HUES6 (cell line): ENCODE measurements at regions not wholly inside any gene's neighbourhood (a gene's known extent, or its start where the extent isn't known, plus 50 kb on each side); places are given as distances from the start of the nearest gene placed in this dataset.
"Not testable (repeated sequence)": the region's sequence is repeated elsewhere in the genome, so short reads cannot be mapped to it uniquely, and the experiment has no call there.

Experiments used
- H3K27ac ChIP-seq: 2 replicates; pipeline ENCODE4 v1.7.0; 2013; ENCODE audit warnings: low read depth, mild to moderate bottlenecking, low read length, inconsistent platforms
- H3K27me3 ChIP-seq: 2 replicates; pipeline ENCODE4 v1.6.1; 2013; ENCODE audit warnings: low read length; ENCODE audit not compliant: control insufficient read depth, insufficient read depth
- H3K36me3 ChIP-seq: 2 replicates; pipeline ENCODE4 v1.6.1; 2013; ENCODE audit warnings: low read length; ENCODE audit not compliant: control insufficient read depth, insufficient read depth
- H3K4me1 ChIP-seq: 2 replicates; pipeline ENCODE4 v1.6.1; 2013; ENCODE audit warnings: low read length; ENCODE audit not compliant: control insufficient read depth, insufficient read depth
- H3K4me3 ChIP-seq: 2 replicates; pipeline ENCODE4 v1.5.1; 2013; ENCODE audit warnings: low read depth, low read length
- H3K9ac ChIP-seq: one replicate; pipeline ENCODE4 v1.6.1; 2013; ENCODE audit warnings: mild to moderate bottlenecking, low read length
- H3K9me3 ChIP-seq: 2 replicates; pipeline ENCODE4 v1.6.1; 2013; ENCODE audit warnings: low read depth, low read length; ENCODE audit not compliant: control insufficient read depth, insufficient read depth

DNA sequence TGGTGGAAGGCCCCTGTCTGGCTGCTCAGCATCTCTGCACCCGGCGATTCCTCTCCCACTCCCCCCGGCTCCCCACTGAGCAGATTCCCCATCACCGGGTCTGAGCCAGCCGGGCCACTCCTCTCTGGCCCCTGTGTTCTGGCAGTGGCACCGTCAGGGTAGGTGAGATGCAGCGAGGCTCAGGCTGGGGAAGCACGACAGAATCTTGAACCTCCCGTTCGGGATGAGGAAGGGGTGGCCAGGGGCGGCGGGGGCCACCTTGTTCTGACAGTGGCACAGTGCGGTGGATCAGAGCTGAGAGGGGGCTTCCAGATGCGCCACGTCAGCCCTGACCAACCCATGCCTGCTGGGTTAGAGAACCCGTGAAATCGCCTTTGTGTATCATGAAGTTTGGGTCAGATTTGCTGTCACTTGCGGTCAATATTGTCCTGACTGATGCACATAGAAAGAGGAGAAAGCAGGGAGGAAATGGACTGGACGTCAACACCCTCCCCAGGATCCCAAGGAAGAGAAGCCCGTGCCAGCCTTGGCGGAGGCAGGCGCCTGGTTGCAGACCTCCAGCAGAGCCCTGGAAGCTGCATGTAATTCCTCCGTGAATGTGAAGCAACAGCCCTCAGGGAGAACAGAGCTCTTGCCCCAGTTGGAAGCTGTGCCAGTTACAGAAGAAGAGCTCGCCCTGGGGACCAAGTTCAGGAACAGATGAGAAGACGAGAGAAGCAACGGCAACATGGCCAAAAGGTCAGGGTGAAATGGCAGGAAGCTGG is 137.1 kb upstream of the SFSWAP start:
- peaks cover 11% of the 10 kb centered on the region; the same call in 1 of the 2 replicates for H3K27me3 ChIP-seq
- H3K36me3 ChIP-seq = no peaks in the 10 kb centered on the region
- H3K27ac ChIP-seq = no peak overlapping the region
- H3K9me3 ChIP-seq = peaks cover 3% of the 10 kb centered on the region
- peaks cover 7% of the 10 kb centered on the region; the same call in 1 of the 2 replicates for H3K4me1 ChIP-seq
- H3K4me3 ChIP-seq = no peak overlapping the region
- no peak overlapping the region for H3K9ac ChIP-seq

DNA sequence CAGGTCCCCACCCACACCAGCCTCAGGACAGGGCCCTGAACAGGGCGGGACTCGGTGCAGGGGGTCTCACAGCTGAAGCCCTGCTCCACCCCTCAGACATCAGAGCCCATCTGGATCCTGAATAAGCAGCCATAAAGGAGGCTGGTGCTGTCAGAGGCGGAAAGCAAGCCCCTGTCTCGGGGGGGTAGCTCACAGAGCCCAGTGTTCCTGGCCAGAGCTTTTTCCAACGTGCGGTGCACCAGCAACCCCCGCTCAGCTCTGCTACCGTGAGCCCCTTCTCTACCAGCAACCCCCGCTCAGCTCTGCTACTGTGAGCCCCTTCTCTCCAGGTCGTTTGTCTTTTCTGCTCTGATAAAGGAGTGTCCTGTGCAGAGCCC is 136.5 kb upstream of the SFSWAP start:
- no peak overlapping the region for H3K4me3 ChIP-seq
- H3K27me3 ChIP-seq = peaks cover 15% of the 10 kb centered on the region; the same call in 1 of the 2 replicates
- no peak overlapping the region for H3K27ac ChIP-seq
- peaks cover 3% of the 10 kb centered on the region for H3K9me3 ChIP-seq
- H3K9ac ChIP-seq = no peak overlapping the region
- H3K36me3 ChIP-seq = no peaks in the 10 kb centered on the region
- H3K4me1 ChIP-seq = peaks cover 7% of the 10 kb centered on the region; the same call in 1 of the 2 replicates

DNA sequence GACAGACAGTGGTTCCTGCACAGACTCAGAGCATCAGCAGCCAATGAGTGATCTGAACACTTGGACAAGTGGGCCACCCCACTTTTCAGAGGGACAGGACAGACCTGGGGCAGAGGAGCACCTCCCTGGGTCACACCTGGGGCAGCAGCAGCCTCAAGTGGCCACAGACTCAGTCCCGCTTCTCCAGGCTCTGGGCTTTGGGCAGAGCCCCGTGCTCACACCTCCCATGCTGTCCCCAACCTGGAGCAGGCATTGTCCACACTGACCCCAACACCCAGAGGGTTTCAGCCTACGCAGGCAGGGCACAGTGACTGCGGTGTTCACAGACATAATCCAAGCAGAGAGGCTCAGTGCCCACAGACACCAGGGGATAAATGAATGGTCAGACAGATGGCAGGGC is 135.5 kb upstream of the SFSWAP start:
- peaks cover 7% of the 10 kb centered on the region; the same call in 1 of the 2 replicates for H3K4me1 ChIP-seq
- no peaks in the 10 kb centered on the region for H3K36me3 ChIP-seq
- H3K9ac ChIP-seq = no peak overlapping the region
- H3K9me3 ChIP-seq = peaks cover 3% of the 10 kb centered on the region
- no peak overlapping the region for H3K27ac ChIP-seq
- no peak overlapping the region for H3K4me3 ChIP-seq
- peaks cover 16% of the 10 kb centered on the region; the same call in 1 of the 2 replicates for H3K27me3 ChIP-seq

DNA sequence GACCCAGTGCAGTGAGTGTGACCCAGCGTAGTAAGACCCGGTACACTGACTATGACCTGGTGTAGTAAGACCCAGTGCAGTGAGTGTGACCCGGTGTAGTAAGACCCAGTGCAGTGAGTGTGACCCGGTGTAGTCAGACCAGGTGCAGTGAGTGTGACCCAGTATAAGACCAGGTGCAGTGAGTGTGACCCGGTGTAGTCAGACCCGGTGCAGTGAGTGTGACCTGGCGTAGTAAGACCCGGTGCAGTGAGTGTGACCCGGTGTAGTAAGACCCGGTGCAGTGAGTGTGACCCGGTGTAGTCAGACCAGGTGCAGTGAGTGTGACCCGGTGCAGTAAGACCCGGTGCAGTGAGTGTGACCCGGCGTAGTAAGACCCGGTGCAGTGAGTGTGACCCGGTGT is 134.2 kb upstream of the SFSWAP start:
- not testable (repeated sequence) for H3K27ac ChIP-seq, H3K4me1 ChIP-seq, H3K9ac ChIP-seq, H3K4me3 ChIP-seq, H3K36me3 ChIP-seq, H3K9me3 ChIP-seq
- H3K27me3 ChIP-seq = peaks cover 13% of the 10 kb centered on the region; the same call in 1 of the 2 replicates

DNA sequence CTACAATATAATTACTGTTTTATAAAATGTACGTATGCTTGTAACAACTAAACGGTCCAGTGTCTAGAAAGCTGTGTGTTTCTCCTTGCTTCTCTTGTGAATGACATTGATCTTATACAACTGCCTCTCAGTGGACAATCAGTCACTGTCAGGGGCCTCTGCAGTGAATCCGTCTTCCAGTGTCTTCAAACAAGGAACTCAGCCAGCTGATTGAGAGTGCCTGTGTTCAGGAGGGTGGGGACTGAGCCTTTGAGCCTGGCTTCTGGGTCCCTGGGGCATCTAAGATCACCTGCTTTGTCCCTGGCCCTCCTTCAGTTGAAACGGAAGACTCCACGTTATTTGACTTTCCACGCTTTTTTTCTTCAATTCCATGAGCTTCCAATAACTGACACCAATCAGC is 133.1 kb upstream of the SFSWAP start:
- peaks cover 3% of the 10 kb centered on the region for H3K9me3 ChIP-seq
- peaks cover 15% of the 10 kb centered on the region; the same call in 1 of the 2 replicates for H3K27me3 ChIP-seq
- H3K36me3 ChIP-seq = no peaks in the 10 kb centered on the region
- no peak overlapping the region for H3K4me3 ChIP-seq
- H3K4me1 ChIP-seq = peaks cover 7% of the 10 kb centered on the region; the same call in 1 of the 2 replicates
- no peak overlapping the region for H3K27ac ChIP-seq
- no peak overlapping the region for H3K9ac ChIP-seq

DNA sequence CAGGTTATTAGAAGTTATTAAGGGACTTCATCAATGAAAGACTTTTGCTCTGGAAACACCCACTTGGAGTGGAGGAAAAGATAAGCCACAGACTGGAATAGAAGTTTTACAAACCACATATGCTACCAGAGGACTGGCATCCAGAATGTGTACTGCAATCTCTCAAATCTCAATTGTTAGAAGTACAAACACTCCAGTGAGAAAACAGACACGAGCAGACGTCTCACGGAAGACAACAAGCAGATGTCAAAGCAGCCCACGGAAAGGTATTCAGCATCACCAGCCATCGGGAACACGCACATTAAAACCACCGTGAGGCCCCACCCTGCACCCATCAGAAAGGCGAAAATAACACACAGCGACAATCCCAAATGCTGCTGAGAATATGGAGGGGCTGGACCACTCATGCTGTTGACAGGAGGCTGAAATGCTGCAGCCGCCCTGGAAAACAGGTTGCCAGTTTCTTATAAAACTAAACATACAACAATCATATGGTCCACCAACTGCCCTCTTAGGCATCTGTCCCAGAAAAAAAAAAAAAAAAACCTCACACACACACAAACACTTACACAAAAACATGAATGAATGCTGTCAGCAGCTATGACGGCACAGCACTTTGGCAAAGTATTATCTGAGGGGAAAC is 131.9 kb upstream of the SFSWAP start:
- H3K9ac ChIP-seq = no peak overlapping the region
- H3K4me3 ChIP-seq = no peak overlapping the region
- no peaks in the 10 kb centered on the region for H3K36me3 ChIP-seq
- peaks cover 3% of the 10 kb centered on the region for H3K9me3 ChIP-seq
- H3K27me3 ChIP-seq = peaks cover 18% of the 10 kb centered on the region; the same call in 1 of the 2 replicates
- no peak overlapping the region for H3K27ac ChIP-seq
- peaks cover 7% of the 10 kb centered on the region; the same call in 1 of the 2 replicates for H3K4me1 ChIP-seq

DNA sequence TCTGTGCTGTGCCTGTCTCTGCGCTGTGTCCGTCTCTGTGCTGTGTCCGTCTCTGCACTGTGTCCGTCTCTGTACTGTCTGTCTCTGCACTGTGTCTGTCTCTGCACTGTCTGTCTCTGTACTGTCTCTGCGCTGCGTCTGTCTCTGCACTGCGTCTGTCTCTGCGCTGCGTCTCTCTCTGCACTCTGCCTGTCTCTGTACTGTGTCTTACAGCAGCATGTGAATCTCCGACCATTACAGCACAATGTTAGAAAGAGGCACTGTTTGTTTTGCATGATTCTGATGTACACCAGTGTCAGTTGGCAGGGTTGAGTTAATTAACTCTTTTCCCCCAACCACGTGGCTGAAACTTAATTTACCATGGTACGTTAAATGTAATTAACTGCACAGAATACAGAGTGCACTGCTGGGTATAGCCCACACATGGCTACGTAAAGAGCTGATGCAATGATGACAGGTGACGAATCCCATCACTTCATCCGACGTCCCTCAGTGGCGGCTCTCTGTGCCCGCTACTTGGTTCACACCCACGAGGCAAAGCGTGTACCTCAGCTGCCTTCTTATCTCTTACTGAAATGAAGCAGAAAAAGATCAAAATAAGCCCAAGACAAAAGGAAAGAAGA is 127.7 kb upstream of the SFSWAP start:
- no peak overlapping the region for H3K4me3 ChIP-seq
- H3K27me3 ChIP-seq = peaks cover 18% of the 10 kb centered on the region; the same call in 1 of the 2 replicates
- no peaks in the 10 kb centered on the region for H3K9me3 ChIP-seq
- H3K9ac ChIP-seq = no peak overlapping the region
- no peaks in the 10 kb centered on the region for H3K36me3 ChIP-seq
- no peak overlapping the region for H3K27ac ChIP-seq
- no peaks in the 10 kb centered on the region for H3K4me1 ChIP-seq

DNA sequence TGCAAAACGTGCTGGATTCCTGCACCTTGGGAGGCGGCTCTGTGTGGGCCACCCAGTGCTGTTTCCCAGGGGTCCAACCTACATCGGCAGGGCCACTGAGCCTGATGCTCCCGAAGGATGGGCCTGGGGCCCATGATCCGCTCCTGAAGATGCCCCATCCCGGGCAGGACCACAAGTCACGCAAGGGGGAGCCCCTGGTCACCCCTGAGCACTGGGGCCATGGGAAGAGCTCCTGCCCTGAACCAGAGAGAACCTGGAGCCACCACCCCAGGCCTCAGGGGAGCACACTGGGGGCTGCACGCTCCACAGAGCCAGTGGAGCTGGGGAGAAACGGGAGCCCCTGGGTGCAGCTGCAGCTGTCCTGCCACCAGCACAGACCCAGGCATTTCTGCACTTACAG is 124.6 kb upstream of the SFSWAP start:
- Histone ChIP-seq H3K9me3 (no peaks in the 10 kb centered on the region), H3K9ac (no peak overlapping the region), H3K36me3 (no peaks in the 10 kb centered on the region), H3K27me3 (peaks cover 5% of the 10 kb centered on the region; the same call in 1 of the 2 replicates), H3K4me1 (no peaks in the 10 kb centered on the region; the same call in 1 of the 2 replicates), H3K4me3 (no peak overlapping the region), H3K27ac (no peak overlapping the region)

DNA sequence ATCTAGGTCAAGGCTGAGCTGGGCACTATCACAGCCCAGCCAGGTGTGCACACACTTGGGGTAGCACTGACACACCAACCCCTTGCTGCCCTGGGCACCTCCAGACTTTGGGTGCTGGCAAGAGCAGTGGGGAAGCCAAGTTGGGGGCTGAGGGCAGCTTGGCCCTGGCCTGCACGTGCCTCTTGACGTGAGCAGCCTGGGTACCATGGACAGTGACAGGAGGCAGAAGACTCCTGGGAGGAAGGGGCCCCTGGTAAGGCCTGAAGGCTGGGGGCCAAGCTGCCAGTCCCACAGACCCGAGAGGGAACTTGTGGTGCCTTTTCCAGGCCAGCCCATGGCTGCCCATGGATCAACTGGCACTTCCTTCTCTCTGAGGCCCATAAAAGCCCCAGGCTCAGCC is 124.1 kb upstream of the SFSWAP start:
- Histone ChIP-seq H3K36me3 (no peaks in the 10 kb centered on the region), H3K9ac (no peak overlapping the region), H3K27ac (no peak overlapping the region), H3K27me3 (peaks cover 5% of the 10 kb centered on the region; the same call in 1 of the 2 replicates), H3K4me3 (no peak overlapping the region), H3K9me3 (no peaks in the 10 kb centered on the region), H3K4me1 (no peaks in the 10 kb centered on the region; the same call in 1 of the 2 replicates)

DNA sequence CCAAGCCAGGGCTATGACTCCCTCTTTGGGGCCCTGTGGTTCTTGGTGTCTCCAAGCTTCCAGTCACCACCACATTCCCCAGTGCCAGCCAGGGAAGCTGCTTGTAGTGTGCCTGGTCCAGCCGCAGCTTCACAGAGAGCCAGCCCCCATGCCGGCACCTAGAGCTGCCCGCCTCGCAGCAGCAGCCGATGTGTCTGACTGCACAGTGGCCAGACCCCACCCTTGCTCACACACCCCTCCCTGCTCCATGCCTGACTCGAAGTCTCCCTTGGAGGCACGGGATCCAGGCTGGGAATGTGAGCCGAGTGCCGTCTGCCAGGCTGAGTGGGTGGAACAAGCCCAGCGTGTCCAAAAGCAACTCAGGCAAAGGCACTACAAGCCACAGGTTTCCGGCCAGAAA is 123.3 kb upstream of the SFSWAP start:
- Histone ChIP-seq H3K4me1 (no peaks in the 10 kb centered on the region; the same call in 1 of the 2 replicates), H3K9me3 (no peaks in the 10 kb centered on the region), H3K9ac (no peak overlapping the region), H3K4me3 (no peak overlapping the region), H3K36me3 (no peaks in the 10 kb centered on the region), H3K27ac (no peak overlapping the region), H3K27me3 (peaks cover 5% of the 10 kb centered on the region; the same call in 1 of the 2 replicates)
